ENCODE measurements at regions not wholly inside any gene's neighbourhood (a gene's known extent, or its start where the extent isn't known, plus 50 kb on each side); places are given as distances from the start of the nearest gene placed in this dataset.

- H3K36me3 Mint-ChIP-seq: peaks cover 73 to 75% of the 10 kb centered on the region in 2 donors
- H3K9ac ChIP-seq (ENCODE audit: insufficient read depth, low read length, poor library complexity, severe bottlenecking): no peak overlapping the region
- no peaks in the 10 kb centered on the region for H3K27me3 ChIP-seq (ENCODE audit: control insufficient read depth in 2 of 2, insufficient read depth in 2 of 2, low read length in 2 of 2)
- no CpG with 5 or more reads among the region's 4 CpGs for WGBS (ENCODE audit: insufficient coverage)
- H4K20me1 ChIP-seq (ENCODE audit: insufficient read depth, low read length): peaks cover 88% of the 10 kb centered on the region
- H3K4me3 Mint-ChIP-seq: peak overlapping the region in 1 of 2 donors; percentile 9
- TF ChIP-seq CTCF (IDR thresholded peaks at IDR 0.05): no peak
- peaks cover 33 to 37% of the 10 kb centered on the region in 2 donors for H3K4me1 ChIP-seq (ENCODE audit: control insufficient read depth in 1 of 2, insufficient read depth in 2 of 2, low read length in 2 of 2)
- H3K27ac ChIP-seq (ENCODE audit: low read depth in 1 of 2, low read length in 2 of 2): no peak overlapping the region
- H2AFZ ChIP-seq (ENCODE audit: insufficient read depth, low read depth, low read length, poor library complexity, severe bottlenecking): no peak overlapping the region
- peak overlapping the region in 4 of 7 donors; percentile 33 to 82 (median 60) for H3K27ac Mint-ChIP-seq
- H3K36me3 ChIP-seq (replicated peaks in 1 of 2; ENCODE audit: control insufficient read depth in 1 of 2, insufficient read depth in 2 of 2, low read length in 2 of 2): peaks cover 51 to 73% of the 10 kb centered on the region in 2 donors
- peaks cover 15 to 23% (median 17%) of the 10 kb centered on the region in 7 donors for H3K9me3 Mint-ChIP-seq
- intact Hi-C loops (cut with micrococcal nuclease): loop anchor here in 1 of 2 donors (10.0 kb wide), 1 partner anchor 80 kb away; no protein-coding TSS in a partner anchor
- no peak overlapping the region for H3K4me2 ChIP-seq (replicated peaks; ENCODE audit: extremely low read depth, low read length, poor library complexity, severe bottlenecking)
- peaks cover 58% of the 10 kb centered on the region for H3K79me2 ChIP-seq (ENCODE audit: insufficient read depth, low read length)
- peaks cover 8 to 17% of the 10 kb centered on the region in 2 donors for H3K9me3 ChIP-seq (replicated peaks in 1 of 2; ENCODE audit: control insufficient read depth in 1 of 2, insufficient read depth in 1 of 2, low read length in 2 of 2)
- peaks cover 2 to 4% (median 2%) of the 10 kb centered on the region in 3 donors for H3K27me3 Mint-ChIP-seq (ENCODE audit: low read depth in 3 of 3)
- H3K4me3 ChIP-seq (replicated peaks in 1 of 3; ENCODE audit: low read depth in 2 of 3, low read length in 3 of 3): no peak overlapping the region
- peaks cover 37% of the 10 kb centered on the region for H3K4me1 Mint-ChIP-seq
- DNase-seq: peak in 1 of 3 donors; percentile 55
Observed at GRCh38 chr12:124464830-124465229, 102.6 kb downstream of the NCOR2 start.

- no peak overlapping the region for H3K9ac ChIP-seq (ENCODE audit: insufficient read depth, low read length, poor library complexity, severe bottlenecking)
- 5% methylated on average over 4 of the region's 4 CpGs for WGBS (ENCODE audit: insufficient coverage)
Observed at GRCh38 chr12:124464062-124464461, 103.3 kb downstream of the NCOR2 start.

More at GRCh38 chr12:124464062-124464461, 103.3 kb downstream of the NCOR2 start:
- Mint-ChIP-seq H3K36me3 (peaks cover 73 to 75% of the 10 kb centered on the region in 2 donors), H3K4me1 (peaks cover 37% of the 10 kb centered on the region), H3K27me3 (ENCODE audit: low read depth in 3 of 3) (peaks cover 2 to 4% (median 2%) of the 10 kb centered on the region in 3 donors), H3K9me3 (peaks cover 12 to 23% (median 17%) of the 10 kb centered on the region in 7 donors), H3K4me3 (no peak overlapping the region), H3K27ac (peak overlapping the region in 6 of 7 donors; percentile 25 to 75 (median 52))
- Histone ChIP-seq H3K4me3 (replicated peaks in 1 of 3; ENCODE audit: low read depth in 2 of 3, low read length in 3 of 3) (no peak overlapping the region), H3K4me2 (replicated peaks; ENCODE audit: extremely low read depth, low read length, poor library complexity, severe bottlenecking) (no peak overlapping the region), H4K20me1 (ENCODE audit: insufficient read depth, low read length) (peaks cover 88% of the 10 kb centered on the region), H3K27ac (ENCODE audit: low read depth in 1 of 2, low read length in 2 of 2) (no peak overlapping the region), H3K27me3 (ENCODE audit: control insufficient read depth in 2 of 2, insufficient read depth in 2 of 2, low read length in 2 of 2) (no peaks in the 10 kb centered on the region), H3K79me2 (ENCODE audit: insufficient read depth, low read length) (peaks cover 54% of the 10 kb centered on the region), H3K4me1 (ENCODE audit: control insufficient read depth in 1 of 2, insufficient read depth in 2 of 2, low read length in 2 of 2) (peaks cover 33 to 37% of the 10 kb centered on the region in 2 donors), H3K36me3 (replicated peaks in 1 of 2; ENCODE audit: control insufficient read depth in 1 of 2, insufficient read depth in 2 of 2, low read length in 2 of 2) (peaks cover 53 to 73% of the 10 kb centered on the region in 2 donors), H3K9me3 (replicated peaks in 1 of 2; ENCODE audit: control insufficient read depth in 1 of 2, insufficient read depth in 1 of 2, low read length in 2 of 2) (peaks cover 3 to 9% of the 10 kb centered on the region in 2 donors), H2AFZ (ENCODE audit: insufficient read depth, low read depth, low read length, poor library complexity, severe bottlenecking) (no peak overlapping the region)
- no peak for TF ChIP-seq CTCF (IDR thresholded peaks at IDR 0.05)
- intact Hi-C loops (cut with micrococcal nuclease): loop anchor here in 1 of 2 donors (10.0 kb wide), 1 partner anchor 81 kb away; no protein-coding TSS in a partner anchor
- peak in 1 of 3 donors; percentile 43 for DNase-seq
